Kidney epithelial cell (primary cell): ENCODE measurements at regions not wholly inside any gene's neighbourhood (a gene's known extent, or its start where the extent isn't known, plus 50 kb on each side); places are given as distances from the start of the nearest gene placed in this dataset.

Experiments used
- DNase-seq: peaks from one replicate; pipeline ENCODE4 v3.0.0-alpha.2; 2010; ENCODE audit warnings: low read depth
- H3K27me3 ChIP-seq: 2 replicates; pipeline ENCODE4 v1.6.0; 2011; ENCODE audit warnings: low read length; ENCODE audit not compliant: control insufficient read depth, insufficient read depth
- H3K36me3 ChIP-seq: 2 replicates; pipeline ENCODE4 v1.5.1; 2011; ENCODE audit warnings: low read length; ENCODE audit not compliant: control insufficient read depth, insufficient read depth
- H3K4me3 ChIP-seq: 2 replicates; pipeline ENCODE4 v1.5.1; 2011; ENCODE audit warnings: low read depth, mild to moderate bottlenecking, control low read depth, low read length
- CTCF ChIP-seq: IDR thresholded peaks from 2 replicates; pipeline ENCODE4 v1.5.1; 2011; ENCODE audit warnings: mild to moderate bottlenecking, moderate library complexity, low read length, control low read depth, inconsistent platforms; ENCODE audit not compliant: insufficient read depth, poor library complexity, severe bottlenecking

- Histone ChIP-seq H3K4me3 (no peak overlapping the region), H3K36me3 (no peaks in the 10 kb centered on the region), H3K27me3 (peaks cover 4% of the 10 kb centered on the region)
- no peak for DNase-seq
- TF ChIP-seq CTCF: no peak
Measured at GRCh38 chr20:51233345-51233744, 210.4 kb upstream of the KCNG1 start.

GRCh38 chr20:51230727-51231126 is 207.8 kb upstream of the KCNG1 start:
- H3K27me3 ChIP-seq: peaks cover 4% of the 10 kb centered on the region
- no peak overlapping the region for H3K4me3 ChIP-seq
- no peak for TF ChIP-seq CTCF
- no peak for DNase-seq
- H3K36me3 ChIP-seq: no peaks in the 10 kb centered on the region

DNA sequence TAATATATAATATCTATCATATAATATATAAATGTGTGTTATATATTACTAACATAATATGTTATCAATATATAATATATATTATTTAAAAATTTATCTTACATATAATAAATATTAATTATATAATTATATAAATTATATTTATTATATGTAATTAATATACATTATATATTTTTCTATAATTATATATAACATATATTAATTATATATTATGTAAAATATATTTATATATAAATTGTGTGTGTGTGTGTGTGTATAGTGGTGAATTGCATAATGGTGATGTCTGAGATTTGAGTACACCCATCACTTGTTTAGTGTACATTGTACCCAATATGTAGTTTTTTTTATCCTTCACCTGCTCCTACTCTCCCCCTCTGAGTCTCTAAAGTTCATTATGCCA is 205.9 kb upstream of the KCNG1 start:
- Histone ChIP-seq H3K27me3 (peaks cover 4% of the 10 kb centered on the region), H3K4me3 (no peak overlapping the region), H3K36me3 (no peaks in the 10 kb centered on the region)
- no peak for DNase-seq
- no peak for TF ChIP-seq CTCF

- no peaks in the 10 kb centered on the region for H3K36me3 ChIP-seq
- no peak for DNase-seq
- H3K27me3 ChIP-seq: peaks cover 4% of the 10 kb centered on the region
- TF ChIP-seq CTCF: no peak
- no peak overlapping the region for H3K4me3 ChIP-seq
Measured at GRCh38 chr20:51227744-51228143, 204.8 kb upstream of the KCNG1 start.

- H3K27me3 ChIP-seq: peaks cover 8% of the 10 kb centered on the region
- no peaks in the 10 kb centered on the region for H3K36me3 ChIP-seq
- H3K4me3 ChIP-seq: no peak overlapping the region
- DNase-seq: no peak
- no peak for TF ChIP-seq CTCF
Measured at GRCh38 chr20:51223183-51223720, 200.3 kb upstream of the KCNG1 start.

DNA sequence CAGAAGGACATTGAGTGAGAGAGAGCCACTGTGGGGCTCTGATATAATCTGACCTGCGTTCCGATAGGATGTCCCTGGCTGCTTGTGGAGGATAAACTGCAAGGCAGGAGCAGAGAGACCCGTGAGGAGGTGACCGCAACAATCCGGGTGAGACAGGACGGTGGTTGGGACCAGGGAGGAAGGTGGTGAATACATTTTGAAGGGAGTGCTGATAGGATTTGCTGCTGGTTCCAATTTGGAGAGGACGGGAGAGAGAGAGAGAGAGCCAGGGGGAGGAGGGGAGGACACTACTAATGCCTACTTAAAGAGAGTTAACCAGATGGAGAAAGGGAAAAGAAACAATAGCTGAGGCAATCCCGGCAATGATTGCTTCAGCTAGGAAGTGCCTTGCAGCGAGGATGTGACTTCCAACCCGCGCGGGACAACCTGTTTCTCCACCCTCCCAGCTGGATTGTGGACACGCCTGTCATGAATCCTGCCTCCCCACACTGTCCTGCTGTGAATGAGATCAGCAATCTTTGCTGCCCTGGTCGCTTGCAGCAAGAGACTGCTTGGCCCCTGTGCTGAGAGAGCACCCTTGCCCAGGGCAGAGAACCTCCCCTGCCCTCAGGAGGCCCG is 199.0 kb upstream of the KCNG1 start:
- H3K27me3 ChIP-seq: peaks cover 8% of the 10 kb centered on the region
- no peak for DNase-seq
- TF ChIP-seq CTCF: no peak
- H3K4me3 ChIP-seq: no peak overlapping the region
- H3K36me3 ChIP-seq: no peaks in the 10 kb centered on the region
